ENCODE measurements at regions not wholly inside any gene's neighbourhood (a gene's known extent, or its start where the extent isn't known, plus 50 kb on each side); places are given as distances from the start of the nearest gene placed in this dataset.

GRCh38 chr15:69696946-69697345 is 244.3 kb downstream of the RPLP1 start:
- TF ChIP-seq CTCF (IDR thresholded peaks at IDR 0.05; ENCODE audit: low read length) (no peak), EZH2 (IDR thresholded peaks at IDR 0.05; ENCODE audit: borderline replicate concordance, low read length) (no peak)
